Pancreas (tissue), 10 donors: ENCODE measurements at regions not wholly inside any gene's neighbourhood (a gene's known extent, or its start where the extent isn't known, plus 50 kb on each side); places are given as distances from the start of the nearest gene placed in this dataset.

Source experiments
- ATAC-seq, 4 donors: fragments of 200-7000 bp; cut with Tn5 transposase; one replicate each; pipeline versions ENCODE4 v1.8.0 to v1.9.1; 2020; ENCODE audit warnings: mild to moderate bottlenecking in 4 of 4, moderate library complexity in 4 of 4
- DNase-seq, 6 donors: peaks; one replicate each; pipeline ENCODE4 v3.0.0-alpha.2; 2020
- FAIRE-seq: peaks from 2 replicates; lab custom pipeline; 2012; peaks lifted over from hg19 to GRCh38; lab: Jason Lieb, UNC
- H3K27ac ChIP-seq, 4 donors: fragments of 200-600 bp; sonication (generic); 1 replicate in 3 of 4; 2 replicates in 1 of 4; pipeline versions ENCODE4 v1.5.0 to v1.8.0; 2020
- H3K27me3 ChIP-seq, 4 donors: fragments of 200-600 bp; one replicate each; pipeline ENCODE4 v1.8.0; 2021
- H3K36me3 ChIP-seq, 3 donors: fragments of 200-600 bp; sonication (generic) in 1 of 3; one replicate each; pipeline versions ENCODE4 v1.5.0 to v1.8.0; 2020 to 2021
- H3K4me1 ChIP-seq, 3 donors: fragments of 200-600 bp; one replicate each; pipeline ENCODE4 v1.8.0; 2021
- H3K4me3 ChIP-seq, 4 donors: fragments of 200-600 bp; sonication (generic) in 2 of 4; one replicate each; pipeline versions ENCODE4 v1.5.0 to v1.8.0; 2020 to 2021
- H3K9me3 ChIP-seq, 4 donors: fragments of 200-600 bp; one replicate each; pipeline ENCODE4 v1.8.0; 2021
- CTCF ChIP-seq, 4 donors: fragments of 200-600 bp; sonication (generic) in 3 of 4; IDR thresholded peaks; one replicate each; pipeline versions ENCODE4 v1.5.0 to v1.8.0; 2021; ENCODE audit warnings: antibody characterized with exemption in 4 of 4
- WGBS, 2 donors: extraction: QIAGEN DNeasy Blood & Tissue Kit; methylation state at CpG; one replicate each; pipeline ENCODE4 v1.1.7; 2013; 5-methylcytosine and 5-hydroxymethylcytosine counted together
- intact Hi-C, 3 donors: fragments of 100-400 bp; cut with DNase I; formaldehyde crosslinking; loops; one replicate each; pipeline versions ENCODE4 v1.11.1 to v1.14.2; 2022
- donor health status: healthy with polysubstance abuse.
- donor health status: DM: no; HTN: no; CAD: no; lungs with moderate emphysema.
- donor health status: DM: no; HTN: no; CAD: no.
- donor health status: control.
- donor health status: control.
- donor health status: Bipolar disorder and iron deficiency.
- donor health status: DM: yes; HTN: yes; CAD: no.
- donor health status: DM: no; HTN: no; CAD: no.
- donor health status: DM: no; HTN: no; CAD: no.
- donor health status: DM: yes; HTN: yes; CAD: no.

- 25 to 26% methylated on average over 1 of the region's 1 CpG for WGBS, 2 donors
- no peak overlapping the region for H3K27ac ChIP-seq
- no peak for DNase-seq
- no peak overlapping the region for H3K4me3 ChIP-seq
- no peaks in the 10 kb centered on the region for H3K9me3 ChIP-seq
- no peak for FAIRE-seq
- intact Hi-C loops: no loop called here
- peaks cover 0 to 12% (median 9%) of the 10 kb centered on the region in 3 donors for H3K4me1 ChIP-seq
- ATAC-seq: peak in 1 of 4 donors; percentile 34
- H3K27me3 ChIP-seq: no peaks in the 10 kb centered on the region
- no peaks in the 10 kb centered on the region for H3K36me3 ChIP-seq
- no peak for TF ChIP-seq CTCF (IDR thresholded peaks at IDR 0.05)
These were observed 443.7 kb downstream of the BCL11A start for GRCh38 chr2:60109744-60110143.

GRCh38 chr2:60106836-60107529 is 446.5 kb downstream of the BCL11A start:
- H3K27me3 ChIP-seq: no peaks in the 10 kb centered on the region
- H3K4me3 ChIP-seq: no peak overlapping the region
- peak overlapping the region in 2 of 4 donors; percentile 49 to 55 for H3K27ac ChIP-seq
- WGBS, 2 donors: 18 to 26% methylated on average over 2 of the region's 2 CpGs
- intact Hi-C loops: no loop called here
- H3K9me3 ChIP-seq: no peaks in the 10 kb centered on the region
- FAIRE-seq (no peak), DNase-seq (peak in 5 of 6 donors; percentile 75 to 84 (median 79)), ATAC-seq (peak; percentile 96 to 98 (median 97))
- H3K36me3 ChIP-seq: no peaks in the 10 kb centered on the region
- TF ChIP-seq CTCF (IDR thresholded peaks at IDR 0.05): no peak
- peaks cover 0 to 12% (median 9%) of the 10 kb centered on the region in 3 donors for H3K4me1 ChIP-seq

GRCh38 chr2:60105906-60106305 is 447.5 kb downstream of the BCL11A start:
- Histone ChIP-seq H3K4me1 (peaks cover 0 to 12% (median 9%) of the 10 kb centered on the region in 3 donors), H3K27me3 (no peaks in the 10 kb centered on the region), H3K4me3 (no peak overlapping the region), H3K36me3 (no peaks in the 10 kb centered on the region), H3K27ac (no peak overlapping the region), H3K9me3 (no peaks in the 10 kb centered on the region)
- FAIRE-seq (no peak), ATAC-seq (no peak), DNase-seq (no peak)
- WGBS, 2 donors: 91 to 93% methylated on average over 7 of the region's 7 CpGs
- no peak for TF ChIP-seq CTCF (IDR thresholded peaks at IDR 0.05)
- intact Hi-C loops: no loop called here

- Histone ChIP-seq H3K27me3 (no peaks in the 10 kb centered on the region), H3K4me1 (peaks cover 0 to 12% (median 9%) of the 10 kb centered on the region in 3 donors), H3K27ac (no peak overlapping the region), H3K4me3 (no peak overlapping the region), H3K9me3 (no peaks in the 10 kb centered on the region), H3K36me3 (no peaks in the 10 kb centered on the region)
- ATAC-seq: no peak
- DNase-seq: no peak
- WGBS, 2 donors: 92 to 95% methylated on average over 10 of the region's 10 CpGs
- intact Hi-C loops: no loop called here
- no peak for FAIRE-seq
- no peak for TF ChIP-seq CTCF (IDR thresholded peaks at IDR 0.05)
These were observed 448.6 kb downstream of the BCL11A start for GRCh38 chr2:60104514-60105505.
